Left lung (tissue), 4 donors: ENCODE measurements at regions not wholly inside any gene's neighbourhood (a gene's known extent, or its start where the extent isn't known, plus 50 kb on each side); places are given as distances from the start of the nearest gene placed in this dataset.
"Not testable (repeated sequence)": the region's sequence is repeated elsewhere in the genome, so short reads cannot be mapped to it uniquely, and the experiment has no call there.

Experiments
- ATAC-seq: fragments of 200-7000 bp; cut with Tn5 transposase; one replicate; pipeline ENCODE4 v1.9.1; 2020; ENCODE audit warnings: moderate library complexity
- DNase-seq, 4 donors: peaks; one replicate each; pipeline ENCODE4 v3.0.0-alpha.2; 2013 to 2020
- H3K27ac ChIP-seq, 2 donors: fragments of 200-600 bp; sonication (generic) in 1 of 2; one replicate each; pipeline versions ENCODE4 v1.5.0 to v1.8.0; 2020 to 2021
- H3K27me3 ChIP-seq, 2 donors: fragments of 200-600 bp; sonication (generic) in 1 of 2; one replicate each; pipeline versions ENCODE4 v1.5.0 to v1.8.0; 2020 to 2021
- H3K36me3 ChIP-seq, 2 donors: fragments of 200-600 bp; sonication (generic) in 1 of 2; one replicate each; pipeline versions ENCODE4 v1.5.0 to v1.8.0; 2020 to 2021
- H3K4me1 ChIP-seq, 2 donors: fragments of 200-600 bp; one replicate each; pipeline ENCODE4 v1.8.0; 2021
- H3K4me3 ChIP-seq, 2 donors: fragments of 200-600 bp; sonication (generic) in 1 of 2; one replicate each; pipeline versions ENCODE4 v1.5.0 to v1.8.0; 2020 to 2021; ENCODE audit warnings: mild to moderate bottlenecking in 1 of 2
- H3K9me3 ChIP-seq, 2 donors: fragments of 200-600 bp; sonication (generic) in 1 of 2; one replicate each; pipeline versions ENCODE4 v1.5.0 to v1.8.0; 2020 to 2021
- CTCF ChIP-seq, 2 donors: fragments of 200-600 bp; sonication (generic) in 1 of 2; IDR thresholded peaks; one replicate each; pipeline versions ENCODE4 v1.5.0 to v1.8.0; 2021; ENCODE audit warnings: antibody characterized with exemption in 2 of 2
- intact Hi-C, 2 donors: fragments of 100-400 bp; cut with DNase I; formaldehyde crosslinking; loops; one replicate each; pipeline versions ENCODE4 v1.11.2 to v1.14.2; 2022
- donor health status: DM: no; HTN: yes; CAD: no.
- donor health status: DM: no; HTN: no; CAD: no.

DNA sequence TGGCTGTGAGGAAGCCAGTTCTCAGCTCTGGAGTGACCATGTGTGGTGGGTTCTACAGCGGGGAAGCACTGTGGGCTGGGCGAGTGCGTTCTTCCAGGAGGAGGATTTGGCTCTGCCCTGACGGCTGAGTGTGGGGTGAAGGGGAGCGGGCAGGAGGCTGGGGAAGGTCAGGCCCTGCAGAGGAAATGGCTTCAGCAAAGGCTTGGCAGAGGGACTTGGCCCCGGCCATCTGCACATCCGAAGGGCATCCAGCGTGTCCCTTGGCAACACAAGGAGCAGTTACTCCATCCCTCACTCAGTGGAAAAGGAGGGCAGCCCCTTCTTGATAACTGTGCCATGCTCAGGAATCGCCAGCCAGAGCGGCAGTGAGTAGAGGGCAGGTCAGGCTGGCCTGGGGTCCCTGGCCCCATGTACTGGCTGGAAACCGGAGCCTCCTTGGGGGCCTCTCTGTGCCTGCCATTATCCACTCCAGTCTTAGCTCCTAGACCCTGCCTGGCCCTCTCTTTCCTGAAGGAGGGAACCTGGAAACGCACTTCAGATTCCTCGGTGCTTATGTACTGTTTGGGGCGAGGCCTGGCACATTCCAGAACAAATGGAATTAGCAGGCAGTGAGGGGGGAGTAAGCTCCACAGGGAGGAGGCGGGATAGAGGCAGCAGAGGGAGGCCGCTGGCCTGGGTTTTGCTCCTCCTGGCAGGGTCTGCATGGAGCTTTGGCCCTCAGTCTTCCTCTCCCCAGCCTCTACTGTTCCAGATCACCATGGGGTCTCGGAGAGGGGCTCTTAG, 133.6 kb upstream of the NCOR2 start:
- Histone ChIP-seq H3K4me3 (no peak overlapping the region), H3K27ac (peak overlapping the region; percentile 81 to 89), H3K4me1 (peaks cover 24 to 53% of the 10 kb centered on the region in 2 donors), H3K27me3 (no peaks in the 10 kb centered on the region), H3K36me3 (no peaks in the 10 kb centered on the region), H3K9me3 (no peaks in the 10 kb centered on the region)
- ATAC-seq: peak; percentile 66
- TF ChIP-seq CTCF (IDR thresholded peaks at IDR 0.05): no peak
- intact Hi-C loops: no loop called here
- peak in 2 of 4 donors; percentile 79 for DNase-seq

DNA sequence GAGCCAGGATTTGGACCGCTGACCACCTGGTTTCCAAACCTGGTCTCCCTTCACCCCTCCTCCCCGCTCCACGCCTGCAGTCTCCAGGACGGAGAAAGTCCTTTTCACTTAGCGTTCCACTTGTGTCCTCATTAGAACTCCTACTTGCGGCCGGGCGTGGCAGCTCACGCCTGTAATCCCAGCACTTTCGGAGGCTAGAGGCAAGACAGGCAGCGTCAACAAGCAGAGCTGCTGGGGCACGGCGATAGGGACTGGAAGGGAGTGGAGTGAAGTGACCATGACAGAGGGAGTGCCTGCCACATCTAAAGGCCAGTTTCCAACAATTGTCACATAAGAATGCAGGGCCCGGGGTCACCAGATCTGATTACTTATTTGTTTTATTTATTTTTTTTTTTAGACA, 132.5 kb upstream of the NCOR2 start:
- no peaks in the 10 kb centered on the region for H3K9me3 ChIP-seq
- intact Hi-C loops: no loop called here
- peak overlapping the region; percentile 81 to 89 for H3K27ac ChIP-seq
- H3K4me3 ChIP-seq: no peak overlapping the region
- no peak for TF ChIP-seq CTCF (IDR thresholded peaks at IDR 0.05)
- DNase-seq: peak in 2 of 4 donors; percentile 80 to 88
- no peaks in the 10 kb centered on the region for H3K27me3 ChIP-seq
- no peaks in the 10 kb centered on the region for H3K36me3 ChIP-seq
- H3K4me1 ChIP-seq: peaks cover 24 to 62% of the 10 kb centered on the region in 2 donors
- ATAC-seq: peak; percentile 56

GRCh38 chr12:124698998-124699305, 131.5 kb upstream of the NCOR2 start:
- ATAC-seq (no peak), DNase-seq (no peak)
- intact Hi-C loops: no loop called here
- Histone ChIP-seq H3K27me3 (no peaks in the 10 kb centered on the region), H3K27ac (peak overlapping the region; percentile 81 to 89), H3K9me3 (no peaks in the 10 kb centered on the region), H3K4me1 (peaks cover 24 to 61% of the 10 kb centered on the region in 2 donors), H3K36me3 (no peaks in the 10 kb centered on the region), H3K4me3 (peak overlapping the region in 1 of 2 donors; percentile 17)
- no peak for TF ChIP-seq CTCF (IDR thresholded peaks at IDR 0.05)

- peak overlapping the region; percentile 81 to 89 for H3K27ac ChIP-seq
- H3K4me1 ChIP-seq: peaks cover 24 to 58% of the 10 kb centered on the region in 2 donors
- intact Hi-C loops: no loop called here
- H3K4me3 ChIP-seq: peak overlapping the region in 1 of 2 donors; percentile 17
- H3K9me3 ChIP-seq: no peaks in the 10 kb centered on the region
- no peaks in the 10 kb centered on the region for H3K36me3 ChIP-seq
- no peak for DNase-seq
- no peak for TF ChIP-seq CTCF (IDR thresholded peaks at IDR 0.05)
- no peaks in the 10 kb centered on the region for H3K27me3 ChIP-seq
- ATAC-seq: peak; percentile 29
Measured at GRCh38 chr12:124698211-124698997, 131.0 kb upstream of the NCOR2 start.

DNA sequence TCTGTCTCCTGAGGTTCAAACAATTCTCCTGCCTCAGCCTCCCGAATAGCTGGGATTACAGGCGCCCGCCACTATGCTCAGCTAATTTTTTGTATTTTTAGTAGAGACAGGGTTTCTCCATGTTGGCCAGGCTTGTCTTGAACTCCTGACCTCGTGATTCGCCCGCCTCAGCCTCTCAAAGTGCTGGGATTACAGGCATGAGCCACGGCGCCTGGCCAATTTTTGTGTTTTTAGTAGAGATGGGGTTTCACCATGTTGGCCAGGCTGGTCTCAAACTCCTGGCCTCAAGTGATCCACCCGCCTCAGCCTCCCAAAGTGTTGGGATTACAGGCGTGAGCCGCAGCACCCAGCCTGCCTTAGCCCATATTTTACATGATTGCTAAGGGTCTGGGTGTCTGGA, 130.3 kb upstream of the NCOR2 start:
- Histone ChIP-seq H3K27ac (peak overlapping the region; percentile 81 to 89), H3K4me1 (peaks cover 24 to 52% of the 10 kb centered on the region in 2 donors)
- H3K9me3 ChIP-seq, H3K36me3 ChIP-seq, ATAC-seq, H3K4me3 ChIP-seq, DNase-seq, intact Hi-C loops, H3K27me3 ChIP-seq: not testable (repeated sequence)
